Stimulated activated CD4-positive, alpha-beta T cell treated with anti-CD3 and anti-CD28 coated beads, Interleukin-2, amount 100 ng/mL, for 24 hours (primary cell): ENCODE measurements at regions not wholly inside any gene's neighbourhood (a gene's known extent, or its start where the extent isn't known, plus 50 kb on each side); places are given as distances from the start of the nearest gene placed in this dataset.
"Not testable (repeated sequence)": the region's sequence is repeated elsewhere in the genome, so short reads cannot be mapped to it uniquely, and the experiment has no call there.

Experiments
- DNase-seq, 2 donors: peaks; one replicate each; pipeline ENCODE4 v3.0.0-alpha.2; 2020

DNA sequence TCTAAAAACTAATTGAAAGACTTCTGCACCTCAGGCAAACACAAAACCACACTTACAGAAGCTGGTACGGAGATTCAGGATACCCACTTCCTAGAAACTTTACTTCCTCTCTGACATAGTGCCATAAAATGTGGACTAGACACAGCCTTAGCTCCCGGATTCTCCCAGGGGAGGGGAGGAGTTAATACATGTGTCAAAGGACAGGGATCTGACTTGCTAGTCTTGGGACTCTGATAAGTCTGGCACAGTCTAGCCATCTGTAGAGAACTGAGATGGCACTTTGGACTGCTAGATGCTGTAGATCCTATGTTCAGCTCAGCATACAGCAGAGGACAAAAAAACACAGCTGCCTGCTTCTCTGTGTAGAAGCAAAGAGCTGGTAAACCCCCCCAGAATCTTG, 769.8 kb upstream of the MIR17HG start:
- no peak for DNase-seq

DNA sequence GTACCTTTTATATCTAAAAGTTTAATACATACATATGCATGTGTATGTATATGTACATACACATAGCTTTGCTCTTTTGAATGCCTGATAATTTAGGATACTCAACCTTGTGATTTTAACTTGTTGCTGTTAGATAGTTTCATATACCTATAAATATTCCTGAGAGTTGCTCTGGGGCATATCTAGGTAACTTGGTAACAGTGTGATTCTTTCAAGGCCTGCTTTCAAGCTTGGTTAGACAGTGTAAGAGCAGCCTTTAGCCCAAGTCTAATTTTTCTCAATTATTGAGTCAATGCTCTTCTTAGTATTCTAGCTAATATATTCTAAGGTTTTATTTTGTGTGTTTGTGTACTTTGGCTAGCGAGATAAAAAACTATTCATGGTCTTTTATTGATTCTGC, 762.1 kb upstream of the MIR17HG start:
- no peak for DNase-seq

DNA sequence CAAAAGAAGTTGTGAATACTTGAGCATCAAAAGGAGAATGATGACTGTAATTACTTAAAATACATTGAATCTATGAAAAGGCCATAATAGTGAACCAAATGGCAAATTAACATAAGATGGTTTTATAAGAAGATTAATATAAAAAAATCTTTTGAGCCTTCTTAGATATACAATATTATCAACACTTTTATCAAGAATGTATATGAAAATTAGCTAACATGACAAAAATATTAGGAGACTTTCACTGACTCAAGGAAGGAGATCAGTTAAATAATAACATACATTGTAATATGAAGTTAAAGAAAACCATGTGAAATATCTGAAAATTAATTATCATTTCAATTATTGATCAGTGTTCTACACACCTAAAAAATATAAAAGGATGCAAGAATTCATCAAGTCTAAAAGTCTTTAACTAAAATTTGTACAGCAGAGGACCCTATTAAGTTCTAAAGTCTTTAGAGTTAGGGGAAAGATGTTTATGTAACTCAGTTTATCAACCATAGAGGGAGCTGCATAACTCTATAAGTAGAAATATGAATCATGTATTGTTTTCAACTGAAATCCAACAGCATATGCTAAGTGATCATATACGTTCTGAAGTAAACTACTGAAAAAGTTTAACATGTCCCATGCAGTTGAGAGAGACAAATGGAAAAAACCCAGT, 756.1 kb upstream of the MIR17HG start:
- no peak for DNase-seq

DNA sequence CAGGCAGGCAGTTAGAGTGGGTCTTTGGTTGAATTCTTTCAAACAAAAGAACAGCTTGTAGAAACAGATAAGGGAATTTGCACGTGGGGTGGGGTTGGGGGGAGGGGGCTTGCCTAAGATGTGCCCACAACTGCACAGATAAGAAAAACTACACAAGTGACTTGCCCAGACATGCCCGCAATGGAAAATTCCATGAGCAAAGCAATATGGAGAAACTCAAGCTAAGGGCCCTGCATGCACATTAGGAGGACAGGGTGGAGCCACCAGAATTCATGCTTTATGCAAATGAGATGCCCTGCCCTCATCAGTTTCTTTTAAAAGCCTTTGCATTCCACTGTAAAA, 755.6 kb upstream of the MIR17HG start:
- no peak for DNase-seq

GRCh38 chr13:90592943-90593342, 754.5 kb upstream of the MIR17HG start:
- DNase-seq = no peak

DNA sequence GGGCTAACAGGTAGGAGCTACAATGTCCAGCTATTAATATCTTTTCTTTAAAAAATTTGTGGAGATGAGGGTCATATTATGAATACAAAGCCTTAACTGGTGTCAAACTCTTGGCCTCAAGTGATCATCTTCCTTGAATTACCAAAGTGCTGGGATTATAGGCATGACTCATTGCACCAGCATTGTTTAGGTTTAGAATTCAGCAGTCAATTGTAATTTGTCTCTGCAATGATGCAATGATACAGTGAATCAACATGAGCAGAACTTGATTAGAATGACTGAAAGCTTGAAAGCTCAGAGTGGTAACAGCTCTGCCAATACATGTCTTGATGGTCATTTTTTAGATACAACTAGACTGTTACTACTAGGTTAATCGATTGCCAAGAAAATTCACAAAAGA, 752.8 kb upstream of the MIR17HG start:
- DNase-seq = no peak

- DNase-seq = no peak
Measured at GRCh38 chr13:90605664-90606063, 741.8 kb upstream of the MIR17HG start.

DNA sequence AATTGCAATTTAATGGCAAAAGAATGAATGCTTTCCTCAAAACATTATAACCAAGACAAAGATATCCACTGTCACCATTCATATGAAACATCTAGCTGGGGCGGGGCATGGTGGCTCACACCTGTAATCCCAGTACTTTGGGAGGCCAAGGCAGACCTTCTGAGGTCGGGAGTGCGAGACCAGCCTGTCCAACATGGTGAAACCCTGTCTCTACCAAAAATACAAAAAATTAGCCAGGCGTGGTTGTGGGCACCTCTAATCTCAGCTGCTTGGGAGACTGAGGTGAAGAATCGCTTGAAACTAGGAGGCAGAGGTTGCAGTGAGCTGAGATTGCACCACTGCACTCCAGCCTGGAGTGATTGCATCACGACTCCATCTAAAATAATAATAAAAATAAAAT, 740.6 kb upstream of the MIR17HG start:
- DNase-seq = not testable (repeated sequence)

DNA sequence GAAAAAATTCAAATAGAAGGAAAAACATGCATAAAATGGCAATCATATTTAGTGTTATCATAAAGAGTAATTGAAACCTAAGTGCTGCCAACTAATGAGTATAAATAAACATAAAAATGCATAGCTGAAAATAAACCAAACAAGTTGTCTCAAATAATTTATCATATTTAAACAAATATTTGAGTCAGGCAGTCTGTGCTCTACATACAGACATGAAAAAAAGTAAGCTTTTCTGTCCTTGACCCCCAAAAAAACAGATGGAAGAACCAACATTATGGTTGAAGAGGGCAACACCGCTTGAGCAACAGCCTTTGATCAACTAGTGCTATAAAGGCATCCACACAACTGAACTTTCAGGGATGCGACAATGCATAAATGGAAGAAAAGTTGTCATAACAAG, 735.1 kb upstream of the MIR17HG start:
- DNase-seq = no peak

DNA sequence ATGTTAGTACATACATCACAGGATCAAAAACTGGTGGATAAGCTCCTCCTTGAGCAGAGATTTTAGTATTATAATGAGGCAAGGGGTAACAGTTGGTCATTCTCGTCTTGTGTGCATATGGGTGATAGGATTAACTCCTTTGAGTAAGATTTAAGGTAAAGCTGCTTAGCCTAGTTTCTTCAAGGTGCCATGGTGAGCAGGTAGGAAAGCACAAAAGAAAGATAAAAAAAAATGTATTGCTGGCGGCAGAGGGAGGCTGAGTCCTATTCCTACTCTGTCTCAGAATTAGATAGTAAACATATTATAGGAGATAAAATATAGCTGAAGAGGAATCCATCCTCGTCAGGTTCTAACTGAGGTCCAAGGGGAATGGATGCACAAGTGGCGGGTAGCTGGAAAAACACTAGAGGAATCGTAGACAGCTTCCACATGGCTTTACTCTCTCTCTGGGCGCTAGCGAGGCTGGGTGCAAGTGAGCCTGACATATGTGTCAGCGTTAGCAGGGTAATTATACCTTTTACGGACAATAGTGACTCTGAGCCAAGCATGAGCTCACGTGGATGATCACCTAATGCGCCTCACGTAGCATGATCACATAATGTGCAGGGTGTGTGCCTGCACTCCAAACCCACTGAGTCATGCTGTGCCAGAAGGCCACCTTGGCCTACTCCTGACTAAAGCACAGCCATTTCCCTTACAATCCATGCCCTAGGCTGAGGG, 734.3 kb upstream of the MIR17HG start:
- no peak for DNase-seq

GRCh38 chr13:90615236-90615635, 732.3 kb upstream of the MIR17HG start:
- DNase-seq = no peak

GRCh38 chr13:90615767-90616166, 731.7 kb upstream of the MIR17HG start:
- DNase-seq = no peak

DNA sequence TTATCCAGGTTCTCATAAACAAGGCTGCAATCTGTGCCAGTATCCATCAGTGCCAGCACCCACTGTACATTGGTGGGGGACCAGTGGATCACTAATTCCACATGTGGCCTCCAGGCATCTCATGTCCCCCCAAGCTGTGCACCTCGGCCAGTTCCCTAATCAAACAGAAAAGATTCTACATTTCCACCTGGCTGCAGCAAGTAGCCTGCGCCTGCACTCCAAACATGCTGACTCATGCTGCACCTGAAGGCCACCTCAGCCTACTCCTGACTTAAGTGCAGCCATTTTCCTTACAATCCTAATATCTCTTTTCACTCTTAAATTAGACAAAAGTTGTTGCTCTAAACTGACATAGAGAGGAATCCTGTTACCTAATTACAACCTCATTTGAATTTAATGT, 729.4 kb upstream of the MIR17HG start:
- DNase-seq = no peak

- no peak for DNase-seq
Measured at GRCh38 chr13:90622541-90622940, 724.9 kb upstream of the MIR17HG start.

DNA sequence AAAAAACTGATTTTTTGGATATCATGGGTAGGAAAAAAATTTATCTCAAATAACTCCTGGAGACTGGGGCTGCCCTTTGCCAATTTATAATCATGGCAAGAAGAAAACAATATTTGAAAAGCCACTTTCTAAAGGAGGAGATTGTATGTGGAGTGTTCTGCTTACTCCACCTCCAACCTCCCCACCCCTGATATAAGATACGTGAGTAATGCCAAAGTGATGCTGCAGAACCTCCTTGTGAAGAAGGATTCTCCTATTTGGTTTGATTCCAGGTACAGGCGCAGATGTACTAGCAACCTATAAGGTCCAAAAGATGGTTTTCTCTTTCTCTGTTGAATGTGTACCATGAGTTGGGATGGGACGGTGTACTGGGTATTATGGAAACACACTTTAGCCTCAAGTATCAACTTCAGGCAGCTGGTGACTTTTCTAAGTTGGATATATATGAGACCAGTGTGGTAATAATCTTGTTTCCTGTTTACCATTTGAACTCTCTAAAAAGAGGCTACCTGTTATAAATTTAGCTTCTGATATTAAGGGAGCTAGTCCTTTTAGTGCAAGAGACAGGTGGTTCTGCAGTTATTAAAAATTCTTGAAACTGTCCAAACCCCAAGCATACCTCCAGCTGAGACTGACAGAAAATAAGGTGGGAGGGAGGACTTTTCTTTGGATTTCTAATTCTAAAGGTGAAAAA, 724.0 kb upstream of the MIR17HG start:
- DNase-seq = no peak

- no peak for DNase-seq
Measured at GRCh38 chr13:90627813-90628212, 719.7 kb upstream of the MIR17HG start.

GRCh38 chr13:90628471-90628870, 719.0 kb upstream of the MIR17HG start:
- DNase-seq = no peak

GRCh38 chr13:90630716-90631115, 716.8 kb upstream of the MIR17HG start:
- DNase-seq = no peak

GRCh38 chr13:90632184-90632583, 715.3 kb upstream of the MIR17HG start:
- no peak for DNase-seq

- no peak for DNase-seq
Measured at GRCh38 chr13:90633849-90634248, 713.6 kb upstream of the MIR17HG start.

- no peak for DNase-seq
Measured at GRCh38 chr13:90640976-90641375, 706.5 kb upstream of the MIR17HG start.

DNA sequence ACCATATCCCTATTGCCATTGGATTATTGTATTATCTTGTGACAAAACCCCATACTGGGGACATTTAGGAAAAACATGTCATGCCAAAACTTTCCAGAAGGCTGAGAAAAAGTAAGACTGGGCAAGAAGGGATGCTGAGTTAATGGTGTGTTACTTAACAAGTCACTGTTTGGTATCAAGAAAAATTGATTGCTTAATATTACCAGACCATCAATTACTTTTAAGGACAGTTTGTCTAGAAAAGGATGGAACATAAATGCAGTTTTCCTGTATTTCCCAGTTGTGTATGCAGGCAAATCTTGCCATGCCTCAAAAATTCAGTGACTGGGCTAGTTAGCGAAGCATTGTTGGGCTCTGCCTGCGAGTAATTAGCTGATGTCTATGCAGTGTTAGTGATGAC, 705.6 kb upstream of the MIR17HG start:
- no peak for DNase-seq

- DNase-seq = no peak
Measured at GRCh38 chr13:90645582-90645981, 701.9 kb upstream of the MIR17HG start.

DNA sequence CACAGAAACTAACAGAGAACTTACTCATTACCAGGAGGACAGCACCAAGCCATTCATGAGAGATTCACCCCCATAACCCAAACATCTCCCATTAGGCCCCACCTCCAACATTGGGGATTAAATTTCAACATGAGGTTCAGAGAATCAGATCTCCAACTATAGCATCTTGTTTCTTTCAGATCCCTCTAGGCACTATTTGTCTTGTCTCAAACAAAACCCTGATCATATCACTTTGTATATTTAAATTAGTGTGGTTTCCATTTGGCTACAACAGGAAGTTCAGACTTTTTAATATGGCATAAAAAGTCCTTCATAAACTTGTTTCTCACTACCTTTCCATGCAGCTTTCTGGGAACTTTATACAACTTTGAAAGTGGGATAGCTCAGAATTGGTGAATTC, 699.0 kb upstream of the MIR17HG start:
- no peak for DNase-seq
